ENCODE measurements at regions not wholly inside any gene's neighbourhood (a gene's known extent, or its start where the extent isn't known, plus 50 kb on each side); places are given as distances from the start of the nearest gene placed in this dataset.

DNA sequence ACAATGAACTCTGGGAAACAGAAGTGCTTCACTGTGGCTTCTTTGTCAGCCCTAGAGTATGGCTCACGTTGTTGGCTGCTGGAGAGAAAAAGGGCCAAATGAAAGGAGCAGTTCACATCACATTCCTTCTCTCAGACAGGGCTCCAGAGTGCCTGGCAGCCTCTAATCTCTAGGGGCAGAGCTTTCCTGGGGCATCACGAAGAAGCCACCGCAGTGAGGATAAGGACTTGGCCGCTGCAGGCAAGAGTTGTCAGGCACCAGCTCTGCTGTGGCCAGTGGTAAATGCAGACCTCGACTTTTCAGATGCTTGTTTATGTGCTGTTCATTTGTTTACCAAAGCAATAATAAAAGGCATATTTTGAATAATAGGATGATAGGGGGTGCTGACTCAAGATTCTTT, 227.2 kb downstream of the ICE1 start:
- no peak overlapping the region for H2AFZ ChIP-seq (ENCODE audit: low read length)
- no peaks in the 10 kb centered on the region for H3K79me2 ChIP-seq (ENCODE audit: insufficient read depth, low read length)
- H4K91ac ChIP-seq (ENCODE audit: insufficient read length, low read depth, low read length) = no peak overlapping the region
- no peaks in the 10 kb centered on the region for H3K27me3 Mint-ChIP-seq (ENCODE audit: low read depth)
- no peak overlapping the region for H2BK15ac ChIP-seq (ENCODE audit: low read depth, low read length)
- H3K56ac ChIP-seq (ENCODE audit: insufficient read length, low read depth, low read length) = no peak overlapping the region
- H4K20me1 ChIP-seq (ENCODE audit: control insufficient read depth, insufficient read depth, insufficient read length) = no peaks in the 10 kb centered on the region
- no peaks in the 10 kb centered on the region for H3K27me3 ChIP-seq (ENCODE audit: insufficient read depth, low read length)
- H3K27ac Mint-ChIP-seq = no peak overlapping the region; a peak in 1 of 7 replicates
- DNase-seq = no peak
- H3K27ac ChIP-seq (ENCODE audit: insufficient read length, low read depth, low read length) = no peak overlapping the region
- no peak overlapping the region for H2BK12ac ChIP-seq (ENCODE audit: insufficient read length, low read depth, low read length)
- H3K14ac ChIP-seq (ENCODE audit: insufficient read depth, low read length) = no peak overlapping the region
- H3K79me1 ChIP-seq (ENCODE audit: insufficient read depth, low read depth, low read length, poor library complexity, severe bottlenecking) = no peaks in the 10 kb centered on the region
- H3K4me2 ChIP-seq (ENCODE audit: insufficient read depth, insufficient read length, low read length) = no peak overlapping the region
- peaks cover 0 to 7% of the 10 kb centered on the region in 2 experiments; a peak in 2 of 4 replicates for H3K4me1 Mint-ChIP-seq
- H3K9ac ChIP-seq (ENCODE audit: extremely low read depth, insufficient read length, low read length) = no peak overlapping the region
- H3K4me3 Mint-ChIP-seq = no peak overlapping the region
- no peaks in the 10 kb centered on the region for H3K9me3 ChIP-seq (ENCODE audit: control insufficient read depth, low read depth, low read length)
- no peak overlapping the region for H4K5ac ChIP-seq (ENCODE audit: insufficient read length, low read depth, low read length)
- H3T11ph ChIP-seq (ENCODE audit: low read length) = no peak overlapping the region
- no peak overlapping the region for H2BK120ac ChIP-seq (ENCODE audit: low read depth, low read length, poor library complexity, severe bottlenecking)
- no peak overlapping the region for H4K8ac ChIP-seq (replicated peaks; ENCODE audit: insufficient read length, low read depth, low read length)
- no peaks in the 10 kb centered on the region; a peak in 1 of 7 replicates for H3K36me3 Mint-ChIP-seq (ENCODE audit: insufficient read depth in 1 of 3, low read depth in 3 of 3)
- no peak overlapping the region for H2BK5ac ChIP-seq (ENCODE audit: insufficient read length, low read length)
- TF ChIP-seq, protein P1, sequence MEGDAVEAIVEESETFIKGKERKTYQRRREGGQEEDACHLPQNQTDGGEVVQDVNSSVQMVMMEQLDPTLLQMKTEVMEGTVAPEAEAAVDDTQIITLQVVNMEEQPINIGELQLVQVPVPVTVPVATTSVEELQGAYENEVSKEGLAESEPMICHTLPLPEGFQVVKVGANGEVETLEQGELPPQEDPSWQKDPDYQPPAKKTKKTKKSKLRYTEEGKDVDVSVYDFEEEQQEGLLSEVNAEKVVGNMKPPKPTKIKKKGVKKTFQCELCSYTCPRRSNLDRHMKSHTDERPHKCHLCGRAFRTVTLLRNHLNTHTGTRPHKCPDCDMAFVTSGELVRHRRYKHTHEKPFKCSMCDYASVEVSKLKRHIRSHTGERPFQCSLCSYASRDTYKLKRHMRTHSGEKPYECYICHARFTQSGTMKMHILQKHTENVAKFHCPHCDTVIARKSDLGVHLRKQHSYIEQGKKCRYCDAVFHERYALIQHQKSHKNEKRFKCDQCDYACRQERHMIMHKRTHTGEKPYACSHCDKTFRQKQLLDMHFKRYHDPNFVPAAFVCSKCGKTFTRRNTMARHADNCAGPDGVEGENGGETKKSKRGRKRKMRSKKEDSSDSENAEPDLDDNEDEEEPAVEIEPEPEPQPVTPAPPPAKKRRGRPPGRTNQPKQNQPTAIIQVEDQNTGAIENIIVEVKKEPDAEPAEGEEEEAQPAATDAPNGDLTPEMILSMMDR (conservative IDR thresholded peaks at IDR 0.05) = no peak
- no peaks in the 10 kb centered on the region for H3K23me2 ChIP-seq (ENCODE audit: insufficient read length, low read depth, low read length, poor library complexity, severe bottlenecking)
- H3K9me3 Mint-ChIP-seq = no peaks in the 10 kb centered on the region; a peak in 2 of 5 replicates
- H3K4me1 ChIP-seq (ENCODE audit: insufficient read depth, low read length) = no peaks in the 10 kb centered on the region
- no peak overlapping the region for H3K4ac ChIP-seq (ENCODE audit: low read depth, low read length)
- WGBS (ENCODE audit: extremely low coverage, insufficient read length, low lambda C conversion rate) = no CpG with 5 or more reads among the region's 5 CpGs
- no peak overlapping the region for H3K23ac ChIP-seq (ENCODE audit: insufficient read length, low read depth, low read length)
- no peak overlapping the region for H2AK5ac ChIP-seq (ENCODE audit: insufficient read length, low read length)
- no peak overlapping the region for H3K18ac ChIP-seq (ENCODE audit: insufficient read length, low read depth, low read length)
- no peak overlapping the region for H2BK20ac ChIP-seq (ENCODE audit: low read depth, low read length, poor library complexity, severe bottlenecking)
